ENCODE measurements at regions not wholly inside any gene's neighbourhood (a gene's known extent, or its start where the extent isn't known, plus 50 kb on each side); places are given as distances from the start of the nearest gene placed in this dataset.
"Not testable (repeated sequence)": the region's sequence is repeated elsewhere in the genome, so short reads cannot be mapped to it uniquely, and the experiment has no call there.

GRCh38 chr12:14214495-14214894 is 151.0 kb upstream of the ATF7IP start:
- TF ChIP-seq CTCF (IDR thresholded peaks at IDR 0.05; ENCODE audit: low read depth, low read length) (no peak), MAX (IDR thresholded peaks at IDR 0.05; ENCODE audit: low read depth, low read length) (no peak), POLR2A (IDR thresholded peaks at IDR 0.05; ENCODE audit: extremely low read depth, insufficient read length) (no peak), MYC (IDR thresholded peaks at IDR 0.05; ENCODE audit: low read depth, low read length) (no peak)
- H3K4me3 ChIP-seq (ENCODE audit: low read depth, low read length) = no peak overlapping the region
- DNase-seq (ENCODE audit: low read depth) = no peak

DNA sequence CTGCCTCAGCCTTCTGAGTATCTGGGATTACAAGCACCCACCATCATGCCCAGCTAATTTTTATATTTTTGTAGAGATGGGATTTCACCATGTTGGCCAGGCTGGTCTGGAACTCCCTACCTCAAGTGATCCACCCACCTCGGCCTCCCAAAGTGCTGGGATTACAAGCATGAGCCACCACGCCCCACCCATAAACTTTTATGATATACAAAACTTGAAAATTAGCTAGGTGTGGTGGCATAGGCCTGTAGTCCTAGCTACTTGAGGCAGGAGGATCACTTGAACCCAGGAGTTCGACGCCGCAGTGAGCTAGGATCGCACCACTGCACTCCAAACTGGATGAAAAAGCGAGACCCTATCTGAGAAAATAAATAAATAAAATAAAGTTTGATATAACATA is 149.5 kb upstream of the ATF7IP start:
- DNase-seq (ENCODE audit: low read depth); H3K4me3 ChIP-seq (ENCODE audit: low read depth, low read length): not testable (repeated sequence)

DNA sequence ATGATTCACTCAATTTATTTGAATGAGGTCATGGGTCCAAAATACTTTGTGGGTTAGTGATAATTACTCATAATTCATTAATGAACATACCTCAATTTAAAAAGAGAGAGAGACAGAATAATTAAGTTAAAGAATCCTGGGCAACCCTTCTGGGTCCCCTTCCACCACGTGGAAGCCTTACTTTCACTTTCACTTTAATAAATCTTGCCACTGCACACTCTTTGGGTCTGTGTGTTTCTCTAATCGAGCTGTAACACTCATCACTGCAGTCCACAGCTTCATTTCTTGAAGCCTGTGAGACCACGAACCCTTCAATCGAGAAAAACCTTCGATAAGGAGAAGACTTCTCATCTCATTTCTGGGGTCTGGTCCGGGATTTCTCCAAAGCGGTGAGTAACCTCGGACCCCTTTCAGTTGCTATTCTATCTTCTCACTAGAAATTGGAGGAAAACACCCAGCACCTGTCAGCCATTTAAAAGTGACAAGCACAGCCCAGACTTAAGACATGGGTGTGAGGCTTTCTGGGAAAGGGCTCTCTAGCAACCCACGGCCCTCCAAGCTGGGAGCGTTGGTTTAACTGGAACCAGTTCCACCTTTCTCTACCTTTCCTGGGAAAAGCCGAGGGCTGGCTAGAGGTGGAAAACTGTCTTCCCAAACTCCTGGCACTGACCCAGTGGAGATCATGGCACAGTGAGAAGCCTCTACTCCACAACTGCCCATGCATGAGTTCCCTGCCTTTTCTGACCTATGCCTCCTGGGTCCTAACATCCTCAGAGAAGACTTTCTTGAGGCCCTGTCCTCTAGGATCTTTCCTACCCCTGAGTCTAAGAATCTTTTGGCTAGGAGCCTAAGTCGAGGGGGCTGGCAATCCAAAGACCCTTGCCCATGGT is 148.8 kb upstream of the ATF7IP start:
- peak; percentile 9 for DNase-seq (ENCODE audit: low read depth)
- TF ChIP-seq CTCF (IDR thresholded peaks at IDR 0.05; ENCODE audit: low read depth, low read length) = no peak
- no peak for TF ChIP-seq MAX (IDR thresholded peaks at IDR 0.05; ENCODE audit: low read depth, low read length)
- no peak for TF ChIP-seq MYC (IDR thresholded peaks at IDR 0.05; ENCODE audit: low read depth, low read length)
- no peak for TF ChIP-seq POLR2A (IDR thresholded peaks at IDR 0.05; ENCODE audit: extremely low read depth, insufficient read length)
- H3K4me3 ChIP-seq (ENCODE audit: low read depth, low read length) = no peak overlapping the region

DNA sequence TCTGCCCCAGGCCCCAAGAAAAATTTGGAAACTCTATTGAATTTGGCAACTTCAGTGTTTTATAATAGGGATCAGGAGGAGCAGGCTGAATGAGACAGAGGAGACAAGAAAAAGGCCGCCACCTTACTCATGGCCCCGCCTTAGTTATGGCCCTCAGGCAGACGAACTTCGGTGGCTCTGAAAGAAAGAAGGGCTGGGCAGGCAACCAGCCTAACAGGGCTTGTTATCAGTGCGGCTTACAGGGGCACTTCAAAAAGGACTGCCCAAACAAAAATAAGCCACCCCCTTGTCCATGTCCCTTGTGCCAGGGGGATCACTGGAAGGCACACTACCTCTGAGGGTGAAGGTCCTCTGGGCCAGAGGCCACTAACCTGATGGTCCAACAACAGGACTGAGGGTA is 146.3 kb upstream of the ATF7IP start:
- no peak overlapping the region for H3K4me3 ChIP-seq (ENCODE audit: low read depth, low read length)
- DNase-seq (ENCODE audit: low read depth) = no peak
- TF ChIP-seq MAX (IDR thresholded peaks at IDR 0.05; ENCODE audit: low read depth, low read length) (no peak), CTCF (IDR thresholded peaks at IDR 0.05; ENCODE audit: low read depth, low read length) (no peak), MYC (IDR thresholded peaks at IDR 0.05; ENCODE audit: low read depth, low read length) (no peak)

DNA sequence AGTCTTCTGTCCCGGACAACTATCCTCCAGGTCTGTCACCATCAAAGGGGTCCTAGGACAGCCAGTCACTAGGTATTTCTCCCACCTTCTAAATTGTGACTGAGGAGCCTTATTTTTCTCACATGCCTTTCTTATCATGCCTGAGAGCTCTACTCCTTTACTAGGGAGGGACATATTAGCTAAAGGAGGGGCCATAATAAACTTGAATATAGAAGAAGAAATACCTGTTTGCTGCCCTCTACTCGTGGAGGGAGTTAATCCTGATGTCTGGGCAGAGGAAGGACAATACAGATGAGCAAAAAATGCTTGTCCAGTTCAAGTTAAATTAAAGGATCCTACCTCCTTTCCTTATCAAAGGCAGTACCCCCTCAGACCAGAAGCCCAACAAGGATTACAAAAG is 145.8 kb upstream of the ATF7IP start:
- H3K4me3 ChIP-seq (ENCODE audit: low read depth, low read length); DNase-seq (ENCODE audit: low read depth): not testable (repeated sequence)

DNA sequence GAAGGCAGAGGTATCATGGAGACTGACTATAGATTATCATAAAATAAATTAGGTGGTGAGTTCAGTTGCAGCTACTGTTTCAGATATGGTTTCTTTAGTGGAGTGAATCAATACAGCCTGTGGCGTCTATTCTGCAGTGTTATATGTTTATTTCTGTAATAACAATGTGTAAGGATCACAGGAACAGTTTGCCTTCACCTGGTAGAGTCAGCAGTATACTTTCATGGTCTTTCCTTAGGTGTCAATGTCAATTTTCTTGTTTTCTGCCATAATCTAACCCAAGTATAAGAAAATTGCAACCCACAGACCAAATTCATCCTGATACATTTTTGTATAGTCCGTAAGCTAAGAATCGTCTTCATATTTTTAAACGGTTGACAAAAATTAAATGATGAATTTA is 140.4 kb upstream of the ATF7IP start:
- DNase-seq (ENCODE audit: low read depth) = no peak
- no peak overlapping the region for H3K4me3 ChIP-seq (ENCODE audit: low read depth, low read length)
- TF ChIP-seq MAX (IDR thresholded peaks at IDR 0.05; ENCODE audit: low read depth, low read length) = no peak
- no peak for TF ChIP-seq POLR2A (IDR thresholded peaks at IDR 0.05; ENCODE audit: extremely low read depth, insufficient read length)
- no peak for TF ChIP-seq MYC (IDR thresholded peaks at IDR 0.05; ENCODE audit: low read depth, low read length)
- TF ChIP-seq CTCF (IDR thresholded peaks at IDR 0.05; ENCODE audit: low read depth, low read length) = no peak

DNA sequence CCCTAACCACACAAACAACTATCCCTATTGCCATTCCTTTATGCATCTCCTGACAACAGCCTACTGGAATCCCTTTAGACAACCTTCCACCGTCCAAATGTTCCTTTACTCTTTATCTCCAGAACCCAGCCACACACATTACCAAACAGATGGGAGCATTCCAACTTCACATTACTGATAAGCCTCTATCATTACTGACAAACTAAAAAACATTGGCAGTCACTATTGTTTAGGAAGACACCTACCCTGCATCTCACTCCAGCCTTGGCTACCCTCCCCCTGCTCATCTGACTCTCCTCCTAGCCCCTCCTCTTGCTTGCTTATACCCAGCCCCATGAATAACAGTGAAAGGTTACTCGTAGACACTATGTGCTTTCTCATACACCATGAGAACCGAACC is 130.3 kb upstream of the ATF7IP start:
- DNase-seq (ENCODE audit: low read depth); H3K4me3 ChIP-seq (ENCODE audit: low read depth, low read length): not testable (repeated sequence)

- H3K4me3 ChIP-seq (ENCODE audit: low read depth, low read length); DNase-seq (ENCODE audit: low read depth): not testable (repeated sequence)
Measured at GRCh38 chr12:14236641-14237040, 128.8 kb upstream of the ATF7IP start.
